HuH-7.5 (cell line): ENCODE measurements at regions not wholly inside any gene's neighbourhood (a gene's known extent, or its start where the extent isn't known, plus 50 kb on each side); places are given as distances from the start of the nearest gene placed in this dataset.
"Not testable (repeated sequence)": the region's sequence is repeated elsewhere in the genome, so short reads cannot be mapped to it uniquely, and the experiment has no call there.

ENCODE experiments used
- DNase-seq: peaks from one replicate; pipeline ENCODE4 v3.0.0; 2011; ENCODE audit warnings: low spot score

DNA sequence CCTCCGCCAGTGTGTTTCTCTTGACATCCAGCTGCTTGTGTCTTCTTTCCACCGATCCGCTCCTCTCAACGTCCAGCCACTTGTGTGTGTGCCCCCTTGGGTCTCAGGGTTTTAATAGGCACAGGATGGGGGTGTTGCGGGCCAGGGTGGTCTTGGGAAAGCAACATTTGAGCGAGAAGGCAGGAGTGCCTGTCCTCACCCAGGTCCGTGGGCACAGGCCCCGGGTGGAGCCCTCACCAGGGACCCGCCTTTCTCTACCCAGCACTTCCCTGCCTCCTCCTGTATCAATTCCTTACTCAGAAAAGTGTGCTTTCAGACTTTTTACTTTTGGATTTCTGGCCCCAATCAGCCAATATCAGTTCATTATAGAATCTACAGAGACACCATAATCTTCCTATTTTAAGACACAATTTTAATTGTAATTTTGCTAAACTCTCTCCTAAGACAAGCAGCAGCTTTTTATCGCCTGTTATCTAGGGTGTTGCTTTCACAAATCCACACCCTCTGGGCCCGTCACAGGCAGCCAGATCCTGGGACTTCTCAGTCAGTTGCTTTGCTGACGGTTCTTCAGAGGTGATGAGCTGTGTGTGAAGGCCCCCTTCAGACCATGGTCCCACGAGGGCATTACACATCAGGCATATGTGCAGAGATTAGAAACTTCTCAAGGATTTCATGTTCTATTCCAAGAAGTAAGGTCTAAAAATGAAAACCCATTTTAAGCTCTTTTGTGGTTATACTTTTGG, 96.0 kb upstream of the FHL2 start:
- DNase-seq: no peak

- no peak for DNase-seq
These were observed 92.1 kb upstream of the FHL2 start for GRCh38 chr2:105490956-105491355.

GRCh38 chr2:105490204-105490603, 91.4 kb upstream of the FHL2 start:
- no peak for DNase-seq

DNA sequence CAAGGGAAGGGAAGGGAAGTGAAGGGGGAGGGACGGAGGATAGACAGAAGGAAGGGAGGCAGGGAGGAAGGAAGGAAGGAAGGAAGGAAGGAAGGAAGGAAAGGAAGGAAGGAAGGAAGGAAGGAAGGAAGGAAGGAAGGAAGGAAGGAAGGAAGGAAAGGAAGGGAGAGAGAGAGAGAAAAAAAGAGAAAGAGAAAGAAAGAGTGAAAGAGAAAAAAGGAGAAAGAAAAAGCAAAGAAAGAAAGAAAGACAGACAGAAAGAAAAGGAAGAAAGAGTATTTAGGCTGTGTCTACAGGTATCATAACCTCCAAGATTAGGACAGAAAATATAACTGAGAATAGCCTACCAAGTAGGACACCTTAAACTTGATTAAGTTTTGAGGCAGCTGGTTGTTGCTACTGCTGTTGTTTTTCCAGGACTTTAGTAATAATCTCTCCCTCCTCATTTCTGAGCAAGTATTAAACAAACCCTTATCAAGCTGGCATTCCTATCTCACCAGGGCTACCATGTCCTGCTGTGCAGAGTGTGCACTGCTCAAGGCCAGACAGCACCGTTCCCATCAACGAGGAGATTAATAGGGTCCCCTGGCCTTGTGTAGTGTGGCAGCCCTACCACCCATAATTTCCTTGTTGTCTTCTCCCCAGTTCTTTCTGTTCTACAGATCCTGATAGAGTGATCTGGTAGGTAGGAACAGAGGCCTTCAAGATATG, 90.5 kb upstream of the FHL2 start:
- DNase-seq: no peak

GRCh38 chr2:105488285-105488684, 89.4 kb upstream of the FHL2 start:
- no peak for DNase-seq

DNA sequence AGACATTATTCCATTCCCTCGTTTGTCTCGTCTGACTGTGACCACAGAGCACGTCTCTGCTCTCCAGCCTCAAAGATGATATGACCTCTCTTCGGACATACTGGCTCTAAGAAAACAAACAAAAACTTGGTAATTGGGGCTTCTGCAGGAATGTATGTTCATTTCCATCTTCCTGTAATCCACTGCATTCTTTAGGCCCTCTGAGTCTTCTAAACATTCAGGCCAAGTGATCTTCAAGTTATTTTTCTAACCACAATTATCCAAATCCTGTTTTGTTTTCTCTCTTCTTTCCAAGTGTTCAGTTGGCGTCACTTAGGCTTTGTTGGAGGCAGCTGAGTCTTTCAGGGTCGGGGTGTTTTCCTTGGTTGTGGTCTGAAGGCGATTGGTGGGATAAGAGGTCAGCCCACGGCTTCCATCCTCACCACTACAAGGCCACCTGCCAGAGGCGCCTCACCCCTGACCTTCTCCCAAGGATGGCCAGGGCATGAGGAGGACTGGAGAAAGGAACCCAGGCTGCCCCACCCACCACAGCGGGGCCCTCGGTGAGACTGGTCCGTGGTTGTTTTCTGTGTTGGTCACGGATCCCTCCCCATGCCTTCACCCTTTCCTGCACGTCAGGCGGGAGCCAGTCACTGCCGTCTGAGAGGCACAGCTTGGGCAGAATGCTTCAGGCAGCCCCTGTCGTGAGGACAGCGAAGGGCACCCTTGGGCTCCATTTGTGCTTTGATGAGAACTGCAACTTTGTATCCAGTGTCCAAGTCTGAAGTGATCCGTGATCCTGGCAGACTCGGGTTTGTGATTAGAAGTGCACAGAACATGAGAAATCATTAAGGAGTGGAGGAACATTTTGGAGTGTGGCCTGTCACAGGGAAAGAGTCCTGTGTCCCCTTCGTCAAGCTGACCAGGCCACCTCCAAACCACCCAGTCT, 88.6 kb upstream of the FHL2 start:
- DNase-seq: no peak

DNA sequence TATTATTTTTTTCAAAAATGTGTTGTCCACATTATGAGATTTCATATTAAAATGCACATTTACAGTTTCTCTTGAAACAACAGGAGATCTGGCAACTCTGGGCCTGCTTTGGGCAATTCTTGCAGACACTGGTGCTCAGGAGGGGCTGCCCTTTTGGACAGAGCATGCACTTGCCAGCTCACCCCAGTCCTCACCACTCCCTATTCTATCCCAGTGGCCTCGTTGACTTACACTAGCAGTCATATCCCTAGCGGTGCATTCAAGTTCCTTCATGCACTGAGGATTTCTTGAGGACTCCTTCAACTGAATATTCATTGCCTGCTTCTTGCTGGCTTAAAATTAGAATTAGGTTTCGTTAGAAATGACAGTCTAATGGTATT, 87.9 kb upstream of the FHL2 start:
- no peak for DNase-seq

GRCh38 chr2:105478670-105479069, 79.8 kb upstream of the FHL2 start:
- DNase-seq: no peak

- not testable (repeated sequence) for DNase-seq
These were observed 78.3 kb upstream of the FHL2 start for GRCh38 chr2:105477050-105477620.

DNA sequence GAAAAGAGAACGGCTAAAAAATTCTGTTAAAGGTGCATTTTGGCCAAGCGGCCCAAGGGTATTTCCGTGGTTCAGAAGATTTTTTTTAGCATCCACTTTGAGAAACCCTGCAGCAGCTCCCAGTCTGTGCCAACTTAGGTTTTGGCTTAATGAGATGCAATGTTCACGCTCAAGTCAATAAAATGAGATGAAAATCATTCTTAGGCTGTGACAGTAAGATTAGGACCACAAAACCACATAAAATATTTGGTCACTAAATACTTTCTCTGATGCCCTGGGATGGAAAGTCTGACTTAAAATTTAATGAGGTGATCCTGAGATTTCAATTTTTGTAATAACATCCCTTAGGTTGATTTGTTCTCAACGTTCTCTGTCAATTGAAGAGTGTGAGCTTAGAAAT, 74.2 kb upstream of the FHL2 start:
- no peak for DNase-seq

GRCh38 chr2:105470979-105471378, 72.1 kb upstream of the FHL2 start:
- DNase-seq: no peak

DNA sequence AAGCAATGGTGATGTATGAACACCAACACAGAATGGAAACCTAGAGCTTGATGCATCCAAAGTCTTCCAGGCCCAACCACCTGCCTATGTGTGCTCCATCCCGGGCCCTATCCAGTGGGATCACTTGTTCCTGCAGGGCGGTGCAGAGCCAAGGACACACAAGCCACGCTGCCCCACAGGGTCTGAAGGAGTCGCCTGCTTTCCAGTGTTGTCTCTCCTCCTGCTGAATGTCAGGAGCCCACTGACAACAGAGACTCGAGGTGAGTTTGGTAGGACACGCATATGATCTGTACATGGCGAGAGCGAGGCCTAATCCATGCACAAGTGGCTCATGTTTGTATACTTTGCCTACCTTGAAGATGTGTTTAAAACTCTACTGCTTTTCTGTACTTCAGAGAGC, 70.9 kb upstream of the FHL2 start:
- DNase-seq: no peak

- DNase-seq: no peak
These were observed 69.8 kb upstream of the FHL2 start for GRCh38 chr2:105468582-105469042.

DNA sequence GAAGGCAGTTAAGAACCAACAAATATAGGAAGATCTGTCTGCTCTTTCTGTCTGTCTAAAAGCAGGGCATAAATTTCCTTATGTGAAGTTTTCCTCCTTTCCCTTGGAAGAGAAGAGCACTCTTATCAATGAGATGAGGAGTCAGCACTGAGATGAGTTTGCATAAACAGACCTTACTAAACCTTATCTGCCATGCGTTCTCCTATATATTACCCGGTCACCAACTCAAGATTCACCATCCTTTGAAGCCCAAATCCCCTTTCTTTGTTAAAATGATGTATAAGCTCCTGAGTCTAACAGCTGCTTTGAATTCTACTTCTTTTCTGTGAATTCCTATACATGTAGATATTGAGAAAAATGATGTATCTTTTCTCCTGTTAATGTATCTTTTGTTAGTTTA, 65.5 kb upstream of the FHL2 start:
- DNase-seq: no peak

DNA sequence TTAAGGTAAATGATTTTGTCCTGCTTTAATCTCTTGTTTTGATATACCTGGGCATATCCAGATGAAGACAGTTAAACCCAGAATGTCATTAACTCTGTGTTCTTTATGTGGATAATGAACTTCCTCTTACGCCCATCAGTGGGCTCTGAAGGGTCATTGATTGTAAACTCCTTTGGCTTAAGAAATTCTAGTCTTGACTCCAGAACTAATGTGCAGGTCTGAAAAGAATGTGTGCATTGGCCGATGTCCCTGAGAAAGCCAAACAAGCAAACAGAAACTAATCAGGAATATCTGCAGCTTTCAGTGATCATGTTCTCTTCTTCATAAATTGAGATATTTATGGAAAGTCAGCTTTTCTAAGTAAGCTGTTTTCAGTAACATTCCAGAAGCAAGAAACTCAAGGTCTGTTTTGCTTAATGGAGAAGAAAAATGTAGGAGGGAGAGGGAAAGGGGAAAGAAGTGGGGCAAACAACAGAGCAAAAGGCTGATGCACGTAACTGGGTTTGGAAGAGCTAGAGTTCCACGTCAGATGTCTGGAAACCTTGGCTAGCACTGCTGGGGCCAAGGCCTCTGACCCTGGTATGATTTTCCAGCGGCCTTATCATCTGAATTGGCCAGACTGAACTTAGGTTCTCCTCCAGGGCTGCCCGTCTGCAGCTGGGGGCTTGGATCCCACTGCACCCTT, 61.3 kb upstream of the FHL2 start:
- DNase-seq: no peak

DNA sequence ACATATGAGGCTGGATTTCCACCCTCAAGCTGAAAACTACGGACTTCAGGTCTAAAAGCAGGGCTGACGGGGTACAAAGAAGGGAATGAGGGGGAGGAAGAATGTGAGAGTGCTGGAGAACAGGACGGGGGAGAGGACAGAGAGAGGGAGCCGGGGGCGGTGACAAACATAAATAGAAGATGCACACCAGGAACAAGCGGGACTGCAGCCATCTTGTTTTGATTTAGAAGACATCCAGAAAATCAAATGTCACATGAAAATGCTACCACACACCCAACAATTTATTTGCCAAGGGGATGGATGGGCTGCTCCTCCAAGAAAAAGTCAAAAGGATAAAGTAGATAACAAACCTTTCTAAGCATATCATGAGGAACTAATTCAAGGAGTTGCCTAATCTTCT, 59.2 kb upstream of the FHL2 start:
- no peak for DNase-seq

- DNase-seq: no peak
These were observed 56.7 kb upstream of the FHL2 start for GRCh38 chr2:105455488-105456003.

DNA sequence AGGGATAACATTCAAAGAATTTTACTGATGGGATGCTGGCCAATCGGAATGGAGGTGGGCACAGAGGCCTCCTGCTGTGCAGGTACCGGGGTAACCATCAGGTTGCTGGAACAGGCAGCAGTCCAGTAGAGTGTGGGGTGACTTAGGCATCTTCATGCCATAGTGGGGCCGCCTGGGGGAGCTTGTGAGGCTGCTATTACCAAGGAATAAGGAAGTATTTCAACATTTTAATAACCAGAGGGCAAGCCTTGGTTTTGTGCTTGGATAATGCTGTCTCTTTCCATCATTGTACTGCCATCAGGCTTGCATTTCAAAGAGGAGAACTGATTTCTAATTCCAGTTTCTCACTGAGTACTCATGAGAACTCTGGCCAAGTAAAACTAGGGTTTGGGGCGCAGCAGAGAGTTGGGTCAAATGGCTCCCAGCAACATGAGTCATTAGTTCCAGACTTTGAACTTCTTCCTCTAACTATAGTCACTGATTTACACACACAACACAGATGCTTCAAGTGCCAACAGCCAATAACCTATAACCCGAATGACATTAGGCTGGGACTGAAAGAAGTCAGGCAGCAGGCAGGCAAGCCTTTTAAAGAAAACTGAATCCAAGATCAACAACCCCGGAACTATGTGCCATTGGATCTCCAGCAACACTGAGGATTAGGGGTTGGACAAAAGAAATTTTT, 56.1 kb upstream of the FHL2 start:
- DNase-seq: no peak

DNA sequence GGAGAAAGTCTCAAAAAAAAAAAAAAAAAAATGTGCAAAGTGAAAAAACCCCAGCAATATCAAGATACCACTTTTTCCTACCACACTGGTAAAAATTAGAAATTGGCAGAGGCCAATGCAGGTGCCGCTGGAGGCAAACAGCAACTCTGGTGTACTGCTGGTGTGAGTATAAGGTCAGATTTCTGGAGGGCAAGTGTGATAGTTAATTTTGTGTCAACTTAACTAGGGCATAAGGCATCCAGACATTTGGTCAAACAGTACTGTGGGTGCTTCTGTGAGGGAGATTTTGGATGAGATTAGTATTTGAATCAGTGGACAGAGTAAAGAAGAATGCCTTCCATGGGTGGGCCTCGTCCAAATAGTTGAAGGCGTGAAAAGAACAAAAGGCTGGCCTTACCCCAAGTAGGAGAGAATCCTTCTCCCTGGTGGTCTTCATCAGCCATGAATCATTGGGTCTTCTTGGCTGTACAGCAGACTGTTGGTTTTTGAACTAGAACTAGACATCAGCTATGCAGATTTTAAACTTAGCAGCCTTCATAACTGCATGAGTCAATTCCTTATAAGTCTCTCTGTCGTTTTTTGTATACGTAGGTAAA, 52.8 kb upstream of the FHL2 start:
- no peak for DNase-seq

- DNase-seq: no peak
These were observed 51.6 kb upstream of the FHL2 start for GRCh38 chr2:105450471-105450870.

- DNase-seq: no peak
These were observed 50.2 kb upstream of the FHL2 start for GRCh38 chr2:105449076-105449475.
